Vagina (tissue), 2 donors: ENCODE measurements at regions not wholly inside any gene's neighbourhood (a gene's known extent, or its start where the extent isn't known, plus 50 kb on each side); places are given as distances from the start of the nearest gene placed in this dataset.
A peak's percentile ranks its signal among the peaks of the same experiment; 100 is the strongest.

Source experiments
- DNase-seq, 2 donors: peaks; one replicate each; pipeline ENCODE4 v3.0.0-alpha.2; 2017; ENCODE audit errors: extremely low spot score in 2 of 2
- H3K27ac ChIP-seq: fragments of 200-600 bp; sonication (generic); one replicate; pipeline ENCODE4 v1.5.1; 2019
- H3K27me3 ChIP-seq: fragments of 200-600 bp; sonication (generic); one replicate; pipeline ENCODE4 v1.5.1; 2019
- H3K36me3 ChIP-seq, 2 donors: fragments of 200-600 bp; sonication (generic); one replicate each; pipeline ENCODE4 v1.5.1; 2017 to 2019
- H3K4me1 ChIP-seq: fragments of 200-600 bp; sonication (generic); one replicate; pipeline ENCODE4 v1.5.1; 2019
- H3K4me3 ChIP-seq, 2 donors: fragments of 200-600 bp; sonication (generic); 1 replicate in 1 of 2; 2 replicates in 1 of 2; pipeline ENCODE4 v1.5.1; 2016 to 2019
- H3K9me3 ChIP-seq: fragments of 200-600 bp; sonication (generic); one replicate; pipeline ENCODE4 v1.5.1; 2019
- CTCF ChIP-seq, 3 experiments: fragments of 450-650 bp in 2 of 3; fragments of 200-600 bp in 1 of 3; sonication (generic) in 1 of 3; IDR thresholded peaks; one replicate each; pipeline ENCODE4 v1.5.1; 2017 to 2019; ENCODE audit warnings: antibody characterized with exemption in 3 of 3, mild to moderate bottlenecking in 2 of 3, moderate library complexity in 2 of 3
- POLR2A ChIP-seq, 2 donors: fragments of 450-650 bp; IDR thresholded peaks; one replicate each; pipeline ENCODE4 v1.6.1; 2017; ENCODE audit warnings: antibody characterized with exemption in 2 of 2, mild to moderate bottlenecking in 2 of 2, moderate library complexity in 2 of 2
- POLR2AphosphoS5 ChIP-seq, 2 donors: sonication (generic); formaldehyde crosslinking; IDR thresholded peaks; one replicate each; pipeline ENCODE4 v1.9.0; 2017; ENCODE audit warnings: antibody characterized with exemption in 2 of 2, mild to moderate bottlenecking in 2 of 2, low read depth in 1 of 2; ENCODE audit not compliant: insufficient read depth in 1 of 2
- intact Hi-C: fragments of 100-400 bp; cut with DNase I; formaldehyde crosslinking; loops from one replicate; pipeline ENCODE4 v1.15.1; 2023

GRCh38 chr16:22681554-22682291, 132.2 kb upstream of the HS3ST2 start:
- Histone ChIP-seq H3K4me1 (no peaks in the 10 kb centered on the region), H3K36me3 (no peaks in the 10 kb centered on the region), H3K27ac (no peak overlapping the region), H3K9me3 (no peaks in the 10 kb centered on the region), H3K27me3 (no peaks in the 10 kb centered on the region), H3K4me3 (no peak overlapping the region)
- intact Hi-C loops: no loop called here
- no peak for DNase-seq
- TF ChIP-seq POLR2A (IDR thresholded peaks at IDR 0.05) (no peak), CTCF (IDR thresholded peaks at IDR 0.05) (no peak)

GRCh38 chr16:22683258-22683657, 130.7 kb upstream of the HS3ST2 start:
- H3K4me3 ChIP-seq: no peak overlapping the region
- H3K27me3 ChIP-seq: no peaks in the 10 kb centered on the region
- H3K9me3 ChIP-seq: no peaks in the 10 kb centered on the region
- H3K36me3 ChIP-seq: no peaks in the 10 kb centered on the region
- no peaks in the 10 kb centered on the region for H3K4me1 ChIP-seq
- DNase-seq: no peak
- H3K27ac ChIP-seq: no peak overlapping the region
- intact Hi-C loops: no loop called here
- no peak for TF ChIP-seq POLR2A (IDR thresholded peaks at IDR 0.05)
- TF ChIP-seq CTCF (IDR thresholded peaks at IDR 0.05): no peak
- no peak for TF ChIP-seq POLR2AphosphoS5 (IDR thresholded peaks at IDR 0.05; ENCODE audit: insufficient read depth in 1 of 2, low read depth in 1 of 2)

- Histone ChIP-seq H3K9me3 (no peaks in the 10 kb centered on the region), H3K4me1 (no peaks in the 10 kb centered on the region), H3K27ac (no peak overlapping the region), H3K36me3 (no peaks in the 10 kb centered on the region), H3K27me3 (no peaks in the 10 kb centered on the region), H3K4me3 (no peak overlapping the region)
- intact Hi-C loops: no loop called here
- TF ChIP-seq POLR2A (IDR thresholded peaks at IDR 0.05): no peak
- no peak for TF ChIP-seq POLR2AphosphoS5 (IDR thresholded peaks at IDR 0.05; ENCODE audit: insufficient read depth in 1 of 2, low read depth in 1 of 2)
- no peak for TF ChIP-seq CTCF (IDR thresholded peaks at IDR 0.05)
- no peak for DNase-seq
Measured at GRCh38 chr16:22683730-22684573, 130.0 kb upstream of the HS3ST2 start.

- TF ChIP-seq CTCF (IDR thresholded peaks at IDR 0.05) (no peak), POLR2AphosphoS5 (IDR thresholded peaks at IDR 0.05; ENCODE audit: insufficient read depth in 1 of 2, low read depth in 1 of 2) (peak in 1 of 2 donors; percentile 52)
- peak overlapping the region; percentile 45 for H3K27ac ChIP-seq
Measured at GRCh38 chr16:22684574-22685458, 129.1 kb upstream of the HS3ST2 start.

More at GRCh38 chr16:22684574-22685458, 129.1 kb upstream of the HS3ST2 start:
- no peak for DNase-seq
- Histone ChIP-seq H3K4me3 (no peak overlapping the region), H3K36me3 (no peaks in the 10 kb centered on the region), H3K4me1 (no peaks in the 10 kb centered on the region), H3K9me3 (no peaks in the 10 kb centered on the region), H3K27me3 (no peaks in the 10 kb centered on the region)
- intact Hi-C loops: loop anchor here (5.0 kb wide), 1 partner anchor 1523 kb away; no protein-coding TSS in a partner anchor
